ELF-1 (cell line): ENCODE measurements at regions not wholly inside any gene's neighbourhood (a gene's known extent, or its start where the extent isn't known, plus 50 kb on each side); places are given as distances from the start of the nearest gene placed in this dataset.

Source experiments
- DNase-seq: peaks from one replicate; pipeline ENCODE4 v3.0.0-alpha.2; 2016; ENCODE audit warnings: low read depth, low spot score

DNA sequence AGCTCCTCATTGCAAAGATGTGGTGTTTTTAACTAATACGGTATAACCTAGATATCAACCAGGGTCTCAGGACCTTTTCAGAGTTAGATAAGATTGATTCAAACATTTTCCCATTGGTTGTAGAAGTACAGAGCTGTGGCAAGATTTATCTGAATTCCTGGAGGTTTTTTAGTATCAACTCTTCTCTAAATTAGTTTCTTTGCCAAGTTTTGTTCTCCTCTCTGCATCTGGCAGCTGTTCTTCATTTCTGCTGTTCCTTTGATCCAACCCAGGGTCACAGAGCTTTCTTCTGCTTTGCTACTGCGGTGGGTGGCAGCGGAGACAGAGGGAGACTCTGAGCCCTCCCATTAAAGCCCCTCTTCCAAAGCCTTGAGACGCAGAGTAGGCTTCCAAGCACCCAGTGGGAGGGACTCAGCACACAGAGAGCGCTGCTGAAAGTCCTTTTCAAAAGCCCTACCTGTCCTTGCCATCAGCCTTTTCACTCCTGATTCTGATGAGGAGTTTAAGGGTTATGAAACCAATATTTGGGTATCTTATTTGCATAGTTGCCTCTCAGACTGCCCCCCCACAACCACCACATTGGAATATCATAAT lies 146.3 kb upstream of the EEPD1 start:
- no peak for DNase-seq

DNA sequence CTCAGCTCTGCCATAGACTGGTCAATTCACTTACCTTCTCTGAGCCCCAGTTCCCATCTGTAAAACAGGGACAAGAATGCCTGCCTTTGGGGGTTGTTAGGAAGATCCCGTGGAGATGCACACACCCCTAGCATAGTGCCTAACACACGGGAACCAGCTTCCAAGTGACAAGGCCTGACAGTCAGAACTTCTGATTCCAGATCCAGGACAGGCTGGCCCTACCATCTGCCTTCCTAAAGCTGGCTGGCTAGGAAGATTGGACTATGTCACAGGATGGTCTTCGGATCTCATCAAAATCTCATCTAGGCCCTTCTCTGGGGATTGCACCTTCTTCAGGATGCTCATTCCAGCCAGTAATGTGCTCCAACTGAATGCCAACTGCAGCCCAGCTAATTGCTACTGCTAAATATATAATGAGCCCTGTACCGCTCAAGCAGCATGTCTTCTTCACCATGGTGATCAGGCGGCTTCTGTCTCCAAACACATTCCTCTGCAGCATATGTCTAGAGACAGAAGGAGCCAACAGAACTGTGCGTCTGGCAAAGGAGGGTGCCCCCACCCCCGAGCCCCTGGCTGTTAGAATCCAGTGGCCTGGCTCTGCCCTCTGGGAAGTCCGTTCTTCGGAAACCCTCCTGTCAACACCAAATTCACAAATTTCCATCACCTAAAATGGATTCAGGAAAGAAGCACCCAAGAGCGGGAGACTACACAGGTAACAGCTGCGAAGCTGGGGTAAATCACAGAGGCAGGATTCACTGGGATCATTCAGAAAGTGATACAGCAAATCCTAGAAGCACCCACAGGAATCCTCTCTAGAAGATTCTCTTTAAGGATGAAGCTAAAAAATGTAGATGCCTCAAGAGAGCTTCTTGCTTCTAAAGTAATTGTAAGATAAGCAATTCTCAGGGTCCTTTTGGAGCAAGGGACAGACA lies 142.1 kb upstream of the EEPD1 start:
- DNase-seq: no peak

DNA sequence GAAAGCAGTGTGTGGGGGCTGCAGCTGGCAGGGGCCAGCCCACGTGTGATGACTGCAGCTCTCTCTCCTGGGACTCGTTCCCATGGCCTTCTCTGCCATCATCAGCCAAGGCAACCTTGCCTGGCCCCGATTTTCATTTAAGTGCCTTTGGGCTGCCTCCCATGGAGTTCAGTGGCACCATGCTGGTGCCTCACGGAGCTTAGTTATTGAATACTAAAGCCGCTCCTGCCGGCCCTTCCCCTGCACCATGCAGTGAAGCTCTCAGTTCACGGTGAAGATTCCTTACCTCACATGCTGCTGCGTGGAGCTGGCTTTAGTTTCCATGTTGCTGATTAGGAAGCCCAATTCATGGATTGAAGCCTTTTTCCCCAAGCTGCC lies 141.5 kb upstream of the EEPD1 start:
- DNase-seq: peak; percentile 33

DNA sequence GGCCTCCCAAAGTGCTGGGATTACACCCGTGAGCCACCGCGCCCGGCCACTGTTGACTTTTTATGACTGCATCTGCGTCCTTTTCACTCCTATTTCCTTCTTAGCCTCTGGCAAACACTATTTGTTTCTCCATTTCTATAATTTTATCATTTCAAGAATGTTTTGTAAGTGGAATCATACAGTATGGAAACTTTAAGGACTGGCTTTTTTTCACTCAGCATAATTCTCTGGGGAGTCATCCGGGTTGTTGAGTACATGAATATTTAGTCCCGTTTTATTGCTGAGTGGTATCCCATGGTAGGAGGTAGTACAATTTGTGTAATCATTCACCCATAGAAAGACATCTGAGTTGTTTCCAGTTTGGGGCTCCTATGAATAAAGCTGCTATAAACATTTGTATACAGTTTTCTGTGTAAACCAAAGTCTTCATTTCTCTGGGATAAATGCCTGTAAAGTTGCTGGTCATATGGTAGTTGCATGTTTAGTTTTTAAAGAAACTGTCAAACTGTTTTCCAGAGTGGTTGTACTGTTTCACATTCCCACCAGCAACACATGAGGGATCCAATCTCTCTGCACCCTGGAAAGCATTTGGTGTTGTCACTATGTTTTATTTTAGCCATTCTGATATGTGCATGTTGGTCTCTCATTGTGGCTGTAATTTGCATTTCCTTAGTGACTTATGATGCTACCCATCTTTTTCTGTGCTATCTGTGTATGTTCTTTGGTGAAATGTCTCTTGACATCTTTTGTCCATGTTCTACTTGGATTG lies 139.6 kb upstream of the EEPD1 start:
- no peak for DNase-seq

DNA sequence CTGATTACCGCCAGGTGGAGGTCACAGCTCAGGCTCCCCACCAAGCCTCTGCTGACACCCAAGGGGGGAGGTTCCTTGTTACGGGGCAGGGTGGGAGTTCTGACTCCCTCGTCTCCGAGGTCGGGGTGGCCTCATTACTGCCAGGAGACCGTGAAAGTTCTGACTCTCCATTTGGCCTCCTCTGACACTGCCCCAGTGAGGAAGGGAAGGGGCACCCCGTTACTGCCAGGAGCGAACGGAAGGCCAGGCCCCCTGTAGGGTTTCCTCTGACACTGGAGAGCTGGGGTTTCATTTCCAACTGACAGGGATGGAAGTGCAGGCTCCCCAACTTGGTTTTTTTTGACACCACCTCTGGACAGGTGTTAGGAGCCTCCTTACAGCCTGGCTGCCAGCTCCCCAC lies 138.1 kb upstream of the EEPD1 start:
- no peak for DNase-seq

DNA sequence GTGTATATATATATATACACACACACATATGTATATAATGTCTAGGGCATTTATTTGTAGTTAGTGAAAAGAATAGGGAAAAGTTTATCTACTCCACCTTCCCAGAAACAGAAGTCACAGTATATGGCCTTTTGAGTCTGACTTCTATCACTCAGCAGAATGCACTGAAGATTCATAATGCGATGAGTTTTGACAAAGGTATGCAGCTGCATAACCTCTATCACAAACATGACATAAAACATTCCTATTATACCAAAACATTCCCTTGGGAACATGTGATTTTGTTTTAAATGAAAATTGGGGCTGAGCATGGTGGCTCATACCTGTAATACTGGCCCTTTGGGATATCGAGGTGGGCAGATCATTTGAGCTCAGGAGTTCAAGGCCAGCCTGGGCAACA lies 137.3 kb upstream of the EEPD1 start:
- no peak for DNase-seq

DNA sequence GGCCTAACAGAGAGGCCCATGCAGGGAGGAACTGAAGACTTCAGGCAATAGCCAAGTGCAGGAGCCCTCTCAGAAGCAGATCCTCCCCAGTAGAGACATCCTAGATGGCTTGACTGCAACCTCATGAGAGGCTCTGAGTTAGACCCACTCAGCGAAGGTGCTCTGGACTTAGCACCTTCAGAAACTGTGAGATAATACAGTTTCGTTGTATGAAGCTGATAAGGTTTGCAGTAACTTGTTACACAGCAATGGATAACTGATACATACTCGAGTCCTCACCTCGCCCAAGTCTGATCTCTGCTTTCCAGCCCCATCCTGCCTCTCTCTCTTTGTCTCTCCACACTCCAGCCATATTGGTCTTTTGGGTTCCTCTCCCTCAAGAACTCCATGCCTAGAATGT lies 136.4 kb upstream of the EEPD1 start:
- DNase-seq: no peak

DNA sequence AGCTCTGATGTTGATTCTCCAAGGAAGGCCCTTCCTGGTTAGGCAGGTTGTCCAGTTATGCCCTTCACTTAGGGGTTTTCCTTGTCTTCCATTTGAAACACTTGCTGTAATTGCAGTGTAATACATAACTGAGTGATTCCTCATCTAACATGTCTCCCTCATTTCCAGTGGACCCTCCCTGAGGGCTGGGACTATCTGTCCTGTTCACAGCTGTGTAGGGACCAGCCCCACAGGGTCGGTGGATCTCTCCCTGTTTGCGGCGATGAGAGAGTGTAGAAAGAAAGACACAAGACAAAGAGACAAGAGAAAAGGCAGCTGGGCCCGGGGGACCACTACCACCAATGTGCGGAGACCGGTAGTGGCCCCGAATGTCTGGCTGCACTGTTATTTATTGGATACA lies 135.9 kb upstream of the EEPD1 start:
- no peak for DNase-seq

DNA sequence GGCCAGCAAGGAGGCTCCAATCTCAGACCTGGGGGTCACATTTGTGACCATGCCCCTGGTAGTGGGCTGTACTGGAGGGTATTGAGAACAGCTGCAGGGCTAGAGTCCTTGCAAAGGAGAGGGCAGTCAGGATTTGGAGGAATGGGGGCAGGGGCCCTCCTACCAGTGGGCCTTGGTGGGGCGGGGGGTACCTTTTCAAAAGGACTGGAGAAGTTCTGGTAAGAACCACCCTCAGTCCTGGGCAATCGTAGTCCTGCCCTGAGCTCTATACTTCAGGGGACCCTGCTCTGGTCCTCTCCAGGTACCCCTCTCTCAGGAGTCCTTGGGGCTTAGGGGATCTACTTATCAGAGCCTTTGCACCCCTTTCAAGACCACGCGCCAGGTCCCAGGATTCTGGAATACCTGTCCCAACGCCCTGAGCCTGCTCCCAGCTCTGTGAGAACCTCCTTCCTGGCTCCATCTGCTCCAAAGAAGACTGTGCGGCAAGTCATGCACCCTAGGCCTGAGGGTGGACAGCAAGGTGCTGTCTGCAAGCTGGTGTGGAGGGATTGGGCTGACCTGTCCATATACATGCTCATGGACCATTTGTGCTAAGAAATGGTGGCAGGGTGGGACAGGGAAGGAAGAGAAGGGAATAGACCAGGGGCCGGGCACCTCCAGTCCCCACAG lies 134.1 kb upstream of the EEPD1 start:
- DNase-seq: no peak

DNA sequence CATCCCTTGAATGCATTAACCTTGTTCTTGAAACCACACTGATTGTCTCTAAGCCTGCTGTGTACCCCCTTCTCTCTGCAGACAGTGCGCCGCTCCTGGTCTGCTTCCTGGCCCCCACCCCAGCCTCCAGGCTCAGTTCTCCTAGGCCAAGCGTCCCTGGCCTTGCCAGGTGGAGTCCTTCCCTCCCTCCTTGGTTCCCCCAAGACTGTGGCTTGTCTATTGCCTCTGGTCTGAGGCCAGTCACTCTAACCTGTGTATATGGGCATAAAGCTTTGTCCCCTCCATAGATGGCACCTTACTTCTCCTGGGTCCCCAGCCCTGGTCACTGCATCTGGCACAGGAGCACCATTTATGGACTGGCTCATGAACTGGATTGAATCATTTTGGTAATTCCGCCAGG lies 133.5 kb upstream of the EEPD1 start:
- DNase-seq: no peak

DNA sequence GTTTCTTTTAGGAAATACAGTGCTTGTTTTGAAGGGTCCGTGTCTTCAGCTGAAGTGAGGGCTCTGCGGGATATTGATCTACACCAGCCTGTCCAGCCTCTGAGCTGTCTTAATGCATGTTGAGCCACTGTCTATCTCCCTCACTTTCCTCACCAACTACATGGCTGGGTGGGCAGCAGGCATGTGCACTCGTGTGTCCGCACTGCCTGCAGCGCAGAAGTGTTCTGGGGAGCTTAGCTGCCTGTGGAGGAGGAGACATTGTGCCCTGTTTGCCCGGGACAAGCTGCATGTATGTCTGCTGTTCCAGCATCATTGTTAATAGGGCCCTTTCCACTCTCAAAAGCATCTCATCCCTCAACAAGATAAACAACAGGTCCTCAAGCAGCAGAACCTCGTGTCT lies 133.1 kb upstream of the EEPD1 start:
- no peak for DNase-seq

DNA sequence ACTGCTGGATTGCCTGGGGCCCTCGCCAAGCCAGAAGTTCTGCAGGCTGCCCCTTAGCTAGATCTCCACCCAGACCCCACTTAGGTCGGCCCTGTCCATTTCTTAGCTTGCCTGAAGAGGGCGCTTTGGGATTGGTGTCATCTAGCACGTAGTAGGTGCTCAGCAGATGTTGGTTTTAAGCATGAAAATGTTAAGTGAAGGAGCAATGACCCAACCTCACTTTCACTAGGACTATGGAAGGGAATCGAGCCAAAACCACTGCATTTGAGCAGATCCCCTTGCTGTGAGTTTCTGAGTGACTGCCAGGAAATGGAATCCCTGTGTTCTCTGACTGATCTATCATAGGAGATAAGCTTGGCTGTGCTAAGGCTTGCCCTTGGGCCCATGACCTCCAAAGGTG lies 131.7 kb upstream of the EEPD1 start:
- peak; percentile 68 for DNase-seq

DNA sequence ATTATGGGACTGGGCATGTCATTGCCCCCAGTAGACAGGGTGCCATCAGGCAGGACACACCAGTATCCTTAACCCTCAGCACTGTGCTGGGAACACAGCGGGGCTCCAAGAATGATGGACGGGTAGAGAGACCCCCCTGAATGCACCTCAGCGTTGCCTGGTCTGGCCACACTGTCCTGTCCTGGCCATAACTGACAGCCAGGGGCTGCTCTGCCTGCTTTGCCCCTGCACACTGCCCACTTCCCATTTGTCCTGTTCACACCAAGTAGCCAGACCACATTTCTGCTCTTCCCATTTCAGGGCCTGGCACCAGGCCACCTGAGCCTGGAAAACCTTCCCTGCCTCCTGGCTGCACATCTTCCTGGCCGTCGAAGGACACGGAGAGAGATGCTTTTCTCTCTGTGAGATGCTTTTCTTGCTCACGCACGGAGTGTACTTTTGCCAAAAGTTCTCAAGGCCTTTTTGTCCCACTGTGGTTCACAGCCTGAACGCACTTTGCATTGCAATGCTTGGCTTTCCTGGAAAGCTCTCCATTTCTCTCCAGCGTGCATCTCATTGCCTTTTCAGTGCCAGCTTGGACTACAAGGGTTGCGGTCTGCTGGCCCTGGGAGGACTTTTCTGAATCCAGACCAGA lies 131.0 kb upstream of the EEPD1 start:
- no peak for DNase-seq

DNA sequence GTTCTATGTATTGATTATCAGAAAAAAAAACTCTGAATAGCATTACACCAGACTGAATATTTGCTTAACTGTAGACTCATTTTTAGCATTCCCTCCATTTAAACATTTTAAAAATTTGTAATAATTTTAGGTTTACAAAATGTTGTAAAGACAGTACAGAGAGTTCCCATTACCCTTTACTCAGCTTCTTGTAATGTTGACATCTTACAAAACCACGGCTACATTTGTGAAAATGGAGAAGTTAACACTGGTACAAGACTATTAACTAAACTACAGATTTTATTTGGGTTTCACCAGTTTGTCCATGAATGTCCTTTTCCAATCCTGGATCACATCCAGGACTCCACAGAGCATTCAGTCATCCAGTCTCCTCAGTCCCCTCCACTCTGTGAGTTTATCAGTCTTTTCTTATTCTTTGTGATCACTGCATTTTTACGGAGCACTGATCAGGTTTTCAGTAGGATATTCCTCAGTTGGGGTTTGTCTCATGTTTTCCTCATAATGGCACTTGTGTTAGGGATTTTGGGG lies 130.0 kb upstream of the EEPD1 start:
- DNase-seq: no peak

DNA sequence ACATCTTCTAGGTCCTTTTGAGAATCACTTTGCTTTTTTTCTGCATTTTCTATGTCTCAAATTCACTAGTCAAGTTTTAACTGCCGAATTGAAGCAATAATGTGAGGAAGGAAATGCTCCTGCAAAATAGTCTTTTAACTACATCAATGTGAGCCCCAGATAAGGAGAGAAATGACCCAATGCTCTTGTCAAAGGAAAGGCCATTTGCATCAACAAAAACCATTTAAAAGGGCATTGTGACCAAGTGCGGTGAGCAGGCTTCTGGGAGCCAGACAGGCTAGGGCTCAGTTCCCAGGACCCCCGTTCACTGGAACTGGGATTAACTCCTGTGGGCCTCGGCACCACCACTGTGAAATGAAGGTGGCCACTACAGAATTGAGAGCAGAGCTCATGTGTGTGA lies 127.9 kb upstream of the EEPD1 start:
- no peak for DNase-seq

DNA sequence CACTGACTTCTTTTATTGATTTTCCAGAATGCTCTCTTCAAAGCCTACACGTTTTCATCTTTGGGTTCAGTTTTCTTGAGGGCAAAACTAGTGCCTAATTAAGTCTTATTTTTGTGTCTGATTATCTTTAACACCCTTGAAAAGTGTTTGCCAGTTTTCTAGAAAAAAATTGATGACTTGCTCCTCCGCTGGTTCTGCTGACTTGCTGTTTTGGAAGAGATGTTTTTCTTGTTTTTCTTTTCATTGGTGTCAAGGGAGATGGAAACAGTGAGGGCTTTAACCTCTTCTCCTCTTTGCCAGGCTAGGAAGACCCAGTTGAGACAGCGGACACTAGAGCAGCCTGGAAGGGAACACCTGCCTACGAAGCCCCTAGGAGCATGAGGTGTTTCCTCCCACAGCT lies 123.7 kb upstream of the EEPD1 start:
- DNase-seq: no peak

DNA sequence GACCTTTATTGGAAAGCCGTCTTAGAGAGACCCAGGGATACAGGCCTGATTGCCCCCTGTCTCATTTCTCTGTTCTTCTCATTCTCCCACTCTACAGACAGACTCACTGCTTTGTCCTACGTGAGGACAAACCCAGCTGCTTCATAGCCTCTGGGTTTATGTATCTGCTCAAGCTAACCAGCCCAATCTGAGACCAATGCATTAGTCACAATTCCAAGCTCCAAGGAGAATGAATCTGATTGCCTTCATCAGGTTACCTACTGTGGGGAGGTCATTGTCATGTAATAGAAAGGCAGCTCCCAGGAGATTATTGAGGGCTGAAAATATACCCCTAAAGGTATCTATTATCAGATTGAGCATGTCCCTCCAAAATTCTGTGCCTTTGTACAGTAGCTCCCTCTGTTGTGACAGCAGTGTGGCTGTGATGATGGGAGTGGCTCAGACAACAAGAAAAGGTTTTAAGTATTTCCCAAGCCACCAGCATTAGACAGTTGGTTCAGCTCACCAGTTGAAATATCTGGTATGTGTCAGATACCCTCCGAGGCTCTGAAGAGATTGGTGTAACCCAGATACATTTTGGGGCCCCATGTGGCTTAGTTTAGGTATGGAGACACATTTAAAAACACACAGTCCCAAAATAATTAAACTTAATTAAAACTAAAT lies 123.1 kb upstream of the EEPD1 start:
- no peak for DNase-seq

DNA sequence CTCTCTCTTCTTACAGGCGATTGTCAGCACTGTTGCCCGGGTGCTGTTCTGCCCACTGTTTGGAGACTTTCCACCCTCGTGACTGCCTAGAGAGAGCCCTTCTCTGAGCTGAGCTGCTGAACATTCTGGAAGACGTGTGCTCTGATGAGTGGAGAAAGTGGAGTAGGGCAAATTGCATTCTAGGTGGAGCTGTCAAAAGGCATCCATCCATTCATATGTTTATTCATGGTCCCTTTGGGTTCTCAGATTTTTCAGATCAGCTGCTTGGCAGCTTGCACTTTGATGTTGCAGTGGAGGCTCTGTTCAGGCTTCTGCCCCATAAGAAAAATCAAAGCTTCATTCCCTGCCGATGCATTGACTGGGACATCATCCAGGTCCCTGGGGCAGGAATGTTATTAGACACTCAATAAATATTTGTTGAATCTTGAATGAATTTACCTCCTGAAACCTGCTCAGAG lies 120.7 kb upstream of the EEPD1 start:
- DNase-seq: no peak

DNA sequence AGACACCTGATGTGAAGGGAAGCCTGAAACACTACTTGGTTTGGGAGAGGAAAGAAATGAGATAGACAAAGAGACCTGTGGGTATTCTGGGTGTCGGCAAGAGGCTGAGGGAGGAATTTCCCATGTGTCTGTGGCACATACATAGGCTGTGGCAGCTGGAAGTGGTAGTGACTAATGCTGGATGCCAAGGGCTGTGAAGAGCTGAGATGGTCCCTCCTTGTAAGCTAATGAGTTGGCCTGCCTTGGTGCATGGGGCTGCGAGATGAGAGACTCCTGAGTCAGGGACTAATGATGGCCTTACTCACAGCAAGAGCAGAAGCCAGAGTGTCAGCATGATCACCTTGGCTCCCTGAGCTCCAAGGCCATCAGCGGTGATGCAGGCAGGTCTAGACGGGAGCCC lies 119.0 kb upstream of the EEPD1 start:
- no peak for DNase-seq

DNA sequence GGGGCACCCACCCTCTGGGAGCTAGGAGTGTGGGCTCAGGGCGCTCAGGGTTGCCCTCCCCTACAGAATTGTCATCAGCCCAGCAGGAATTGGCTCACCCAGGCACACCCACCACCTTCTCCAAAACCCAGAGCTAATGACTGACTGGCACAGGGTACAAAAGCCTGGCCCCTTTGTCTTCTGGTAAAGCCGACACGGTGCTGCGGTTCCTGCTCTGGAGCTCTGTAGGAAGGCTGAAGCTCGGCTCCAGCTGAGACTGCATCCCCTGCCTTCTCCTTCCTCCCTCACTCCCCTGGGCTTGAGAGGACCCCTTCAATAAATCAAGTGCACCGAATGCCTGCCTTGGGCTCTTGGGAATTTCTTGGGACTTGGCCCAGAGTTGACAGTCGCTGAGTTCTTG lies 117.9 kb upstream of the EEPD1 start:
- DNase-seq: no peak

DNA sequence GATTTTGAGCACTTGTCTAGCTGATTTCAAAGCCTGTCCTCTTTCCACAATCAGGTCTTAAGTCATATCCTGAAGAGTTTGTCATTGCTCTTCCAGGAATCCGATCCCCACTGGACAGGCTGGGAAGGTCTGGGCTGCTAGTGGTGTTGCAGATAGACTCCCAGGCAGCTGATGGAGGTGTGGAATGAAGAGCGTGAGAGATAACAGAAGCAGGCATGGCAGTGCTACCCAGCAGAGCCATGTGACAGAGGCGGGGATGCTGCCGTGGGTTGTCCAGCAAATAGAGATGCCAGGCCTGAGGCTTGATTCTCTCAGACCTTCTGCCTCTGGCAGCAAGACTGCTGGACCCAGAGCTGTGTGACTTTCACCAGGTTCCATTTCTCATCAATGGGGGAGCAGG lies 116.5 kb upstream of the EEPD1 start:
- peak; percentile 41 for DNase-seq
